ENCODE measurements at regions not wholly inside any gene's neighbourhood (a gene's known extent, or its start where the extent isn't known, plus 50 kb on each side); places are given as distances from the start of the nearest gene placed in this dataset.

GRCh38 chr13:104289400-104289799, 1223.2 kb upstream of the SLC10A2 start:
- Histone ChIP-seq H3K4me1 (ENCODE audit: control insufficient read depth, insufficient read depth, low read length) (no peaks in the 10 kb centered on the region), H3K36me3 (ENCODE audit: insufficient read depth, low read length) (no peaks in the 10 kb centered on the region), H3K27me3 (ENCODE audit: control insufficient read depth, insufficient read depth, low read length) (no peaks in the 10 kb centered on the region), H3K4me3 (ENCODE audit: low read length) (no peak overlapping the region), H3K4me2 (ENCODE audit: low read length) (no peak overlapping the region), H3K9me3 (replicated peaks; ENCODE audit: low read length) (no peaks in the 10 kb centered on the region), H3K9ac (ENCODE audit: low read depth, low read length) (no peak overlapping the region)

GRCh38 chr13:104288496-104288895, 1222.3 kb upstream of the SLC10A2 start:
- no peaks in the 10 kb centered on the region for H3K27me3 ChIP-seq (ENCODE audit: control insufficient read depth, insufficient read depth, low read length)
- no peak overlapping the region for H3K4me3 ChIP-seq (ENCODE audit: low read length)
- H3K4me1 ChIP-seq (ENCODE audit: control insufficient read depth, insufficient read depth, low read length), result no peaks in the 10 kb centered on the region
- no peaks in the 10 kb centered on the region for H3K9me3 ChIP-seq (replicated peaks; ENCODE audit: low read length)
- no peak overlapping the region for H3K9ac ChIP-seq (ENCODE audit: low read depth, low read length)
- H3K36me3 ChIP-seq (ENCODE audit: insufficient read depth, low read length), result no peaks in the 10 kb centered on the region
- H3K4me2 ChIP-seq (ENCODE audit: low read length), result no peak overlapping the region

GRCh38 chr13:104286566-104287290, 1220.5 kb upstream of the SLC10A2 start:
- H3K4me3 ChIP-seq (ENCODE audit: low read length), result no peak overlapping the region

GRCh38 chr13:104281910-104282309, 1215.7 kb upstream of the SLC10A2 start:
- Histone ChIP-seq H3K4me1 (ENCODE audit: control insufficient read depth, insufficient read depth, low read length) (no peaks in the 10 kb centered on the region), H3K4me3 (ENCODE audit: low read length) (no peak overlapping the region)

More at GRCh38 chr13:104286566-104287290, 1220.5 kb upstream of the SLC10A2 start:
- Histone ChIP-seq H3K9ac (ENCODE audit: low read depth, low read length) (no peak overlapping the region), H3K9me3 (replicated peaks; ENCODE audit: low read length) (no peaks in the 10 kb centered on the region), H3K36me3 (ENCODE audit: insufficient read depth, low read length) (no peaks in the 10 kb centered on the region), H3K4me2 (ENCODE audit: low read length) (no peak overlapping the region), H3K4me1 (ENCODE audit: control insufficient read depth, insufficient read depth, low read length) (no peaks in the 10 kb centered on the region), H3K27me3 (ENCODE audit: control insufficient read depth, insufficient read depth, low read length) (no peaks in the 10 kb centered on the region)

GRCh38 chr13:104270731-104271130, 1204.5 kb upstream of the SLC10A2 start:
- Histone ChIP-seq H3K4me1 (ENCODE audit: control insufficient read depth, insufficient read depth, low read length) (no peaks in the 10 kb centered on the region), H3K36me3 (ENCODE audit: insufficient read depth, low read length) (no peaks in the 10 kb centered on the region), H3K9me3 (replicated peaks; ENCODE audit: low read length) (no peaks in the 10 kb centered on the region), H3K27me3 (ENCODE audit: control insufficient read depth, insufficient read depth, low read length) (no peaks in the 10 kb centered on the region), H3K9ac (ENCODE audit: low read depth, low read length) (no peak overlapping the region), H3K4me2 (ENCODE audit: low read length) (no peak overlapping the region), H3K4me3 (ENCODE audit: low read length) (no peak overlapping the region)

More at GRCh38 chr13:104281910-104282309, 1215.7 kb upstream of the SLC10A2 start:
- H3K4me2 ChIP-seq (ENCODE audit: low read length), result no peak overlapping the region
- no peaks in the 10 kb centered on the region for H3K36me3 ChIP-seq (ENCODE audit: insufficient read depth, low read length)
- no peaks in the 10 kb centered on the region for H3K27me3 ChIP-seq (ENCODE audit: control insufficient read depth, insufficient read depth, low read length)
- no peaks in the 10 kb centered on the region for H3K9me3 ChIP-seq (replicated peaks; ENCODE audit: low read length)
- no peak overlapping the region for H3K9ac ChIP-seq (ENCODE audit: low read depth, low read length)

- Histone ChIP-seq H3K4me2 (ENCODE audit: low read length) (no peak overlapping the region), H3K27me3 (ENCODE audit: control insufficient read depth, insufficient read depth, low read length) (no peaks in the 10 kb centered on the region), H3K9me3 (replicated peaks; ENCODE audit: low read length) (no peaks in the 10 kb centered on the region), H3K4me1 (ENCODE audit: control insufficient read depth, insufficient read depth, low read length) (no peaks in the 10 kb centered on the region), H3K4me3 (ENCODE audit: low read length) (no peak overlapping the region), H3K9ac (ENCODE audit: low read depth, low read length) (no peak overlapping the region), H3K36me3 (ENCODE audit: insufficient read depth, low read length) (no peaks in the 10 kb centered on the region)
Observed at GRCh38 chr13:104267206-104267811, 1201.1 kb upstream of the SLC10A2 start.

GRCh38 chr13:104256701-104257100, 1190.5 kb upstream of the SLC10A2 start:
- Histone ChIP-seq H3K9me3 (replicated peaks; ENCODE audit: low read length) (no peaks in the 10 kb centered on the region), H3K4me1 (ENCODE audit: control insufficient read depth, insufficient read depth, low read length) (no peaks in the 10 kb centered on the region), H3K4me3 (ENCODE audit: low read length) (no peak overlapping the region), H3K9ac (ENCODE audit: low read depth, low read length) (no peak overlapping the region), H3K36me3 (ENCODE audit: insufficient read depth, low read length) (no peaks in the 10 kb centered on the region), H3K27me3 (ENCODE audit: control insufficient read depth, insufficient read depth, low read length) (no peaks in the 10 kb centered on the region), H3K4me2 (ENCODE audit: low read length) (no peak overlapping the region)

- Histone ChIP-seq H3K9me3 (replicated peaks; ENCODE audit: low read length) (no peaks in the 10 kb centered on the region), H3K4me2 (ENCODE audit: low read length) (no peak overlapping the region), H3K27me3 (ENCODE audit: control insufficient read depth, insufficient read depth, low read length) (no peaks in the 10 kb centered on the region), H3K36me3 (ENCODE audit: insufficient read depth, low read length) (no peaks in the 10 kb centered on the region), H3K4me1 (ENCODE audit: control insufficient read depth, insufficient read depth, low read length) (no peaks in the 10 kb centered on the region), H3K4me3 (ENCODE audit: low read length) (no peak overlapping the region), H3K9ac (ENCODE audit: low read depth, low read length) (no peak overlapping the region)
Observed at GRCh38 chr13:104253063-104253680, 1187.0 kb upstream of the SLC10A2 start.

- Histone ChIP-seq H3K9ac (ENCODE audit: low read depth, low read length) (no peak overlapping the region), H3K4me1 (ENCODE audit: control insufficient read depth, insufficient read depth, low read length) (no peaks in the 10 kb centered on the region), H3K4me2 (ENCODE audit: low read length) (no peak overlapping the region), H3K4me3 (ENCODE audit: low read length) (no peak overlapping the region), H3K36me3 (ENCODE audit: insufficient read depth, low read length) (no peaks in the 10 kb centered on the region), H3K9me3 (replicated peaks; ENCODE audit: low read length) (no peaks in the 10 kb centered on the region), H3K27me3 (ENCODE audit: control insufficient read depth, insufficient read depth, low read length) (no peaks in the 10 kb centered on the region)
Observed at GRCh38 chr13:104251931-104252330, 1185.7 kb upstream of the SLC10A2 start.

- Histone ChIP-seq H3K4me1 (ENCODE audit: control insufficient read depth, insufficient read depth, low read length) (no peaks in the 10 kb centered on the region), H3K9me3 (replicated peaks; ENCODE audit: low read length) (no peaks in the 10 kb centered on the region), H3K4me2 (ENCODE audit: low read length) (no peak overlapping the region), H3K9ac (ENCODE audit: low read depth, low read length) (no peak overlapping the region), H3K27me3 (ENCODE audit: control insufficient read depth, insufficient read depth, low read length) (no peaks in the 10 kb centered on the region), H3K4me3 (ENCODE audit: low read length) (no peak overlapping the region), H3K36me3 (ENCODE audit: insufficient read depth, low read length) (no peaks in the 10 kb centered on the region)
Observed at GRCh38 chr13:104246955-104247354, 1180.7 kb upstream of the SLC10A2 start.

- no peaks in the 10 kb centered on the region for H3K9me3 ChIP-seq (replicated peaks; ENCODE audit: low read length)
- no peaks in the 10 kb centered on the region for H3K27me3 ChIP-seq (ENCODE audit: control insufficient read depth, insufficient read depth, low read length)
- H3K4me1 ChIP-seq (ENCODE audit: control insufficient read depth, insufficient read depth, low read length), result no peaks in the 10 kb centered on the region
- no peak overlapping the region for H3K4me3 ChIP-seq (ENCODE audit: low read length)
- H3K36me3 ChIP-seq (ENCODE audit: insufficient read depth, low read length), result no peaks in the 10 kb centered on the region
- no peak overlapping the region for H3K9ac ChIP-seq (ENCODE audit: low read depth, low read length)
- no peak overlapping the region for H3K4me2 ChIP-seq (ENCODE audit: low read length)
Observed at GRCh38 chr13:104206450-104207044, 1140.3 kb upstream of the SLC10A2 start.

Data from skeletal muscle satellite cell (primary cell).